ENCODE measurements at regions not wholly inside any gene's neighbourhood (a gene's known extent, or its start where the extent isn't known, plus 50 kb on each side); places are given as distances from the start of the nearest gene placed in this dataset.
"Not testable (repeated sequence)": the region's sequence is repeated elsewhere in the genome, so short reads cannot be mapped to it uniquely, and the experiment has no call there.

GRCh38 chr20:29687438-29687837 is 1570.0 kb upstream of the DEFB115 start:
- ATAC-seq = no peak

GRCh38 chr20:29689411-29690225 is 1567.8 kb upstream of the DEFB115 start:
- ATAC-seq = peak in 1 of 2 donors; percentile 74

- no peak for ATAC-seq
Observed at GRCh38 chr20:29690274-29690673, 1567.2 kb upstream of the DEFB115 start.

GRCh38 chr20:29740601-29740950 is 1516.9 kb upstream of the DEFB115 start:
- no peak for ATAC-seq

- ATAC-seq = no peak
Observed at GRCh38 chr20:29740951-29741593, 1516.4 kb upstream of the DEFB115 start.

GRCh38 chr20:29741594-29741893 is 1515.9 kb upstream of the DEFB115 start:
- no peak for ATAC-seq

- ATAC-seq = no peak
Observed at GRCh38 chr20:29741894-29742698, 1515.4 kb upstream of the DEFB115 start.

GRCh38 chr20:29742699-29743100 is 1514.8 kb upstream of the DEFB115 start:
- ATAC-seq = no peak

GRCh38 chr20:29743101-29743931 is 1514.1 kb upstream of the DEFB115 start:
- ATAC-seq = no peak

- ATAC-seq = no peak
Observed at GRCh38 chr20:29744071-29744470, 1513.4 kb upstream of the DEFB115 start.

GRCh38 chr20:29745534-29746245 is 1511.8 kb upstream of the DEFB115 start:
- not testable (repeated sequence) for ATAC-seq

GRCh38 chr20:29750268-29750899 is 1507.1 kb upstream of the DEFB115 start:
- ATAC-seq = no peak

GRCh38 chr20:29752644-29753425 is 1504.6 kb upstream of the DEFB115 start:
- ATAC-seq = not testable (repeated sequence)

GRCh38 chr20:29753426-29753746 is 1504.1 kb upstream of the DEFB115 start:
- ATAC-seq = not testable (repeated sequence)

GRCh38 chr20:29753879-29754278 is 1503.6 kb upstream of the DEFB115 start:
- not testable (repeated sequence) for ATAC-seq

GRCh38 chr20:29755854-29756498 is 1501.5 kb upstream of the DEFB115 start:
- not testable (repeated sequence) for ATAC-seq

- no peak for ATAC-seq
Observed at GRCh38 chr20:29756664-29757063, 1500.8 kb upstream of the DEFB115 start.

GRCh38 chr20:29761621-29762385 is 1495.7 kb upstream of the DEFB115 start:
- ATAC-seq = not testable (repeated sequence)

GRCh38 chr20:29762620-29763019 is 1494.8 kb upstream of the DEFB115 start:
- no peak for ATAC-seq
